Cerebellar nuclear complex (tissue), 1 donor: ENCODE measurements at regions not wholly inside any gene's neighbourhood (a gene's known extent, or its start where the extent isn't known, plus 50 kb on each side); places are given as distances from the start of the nearest gene placed in this dataset.

Experiments
- DNase-seq, 2 experiments: peaks; one replicate each; lab custom pipeline; 2025; lab: John Stamatoyannopoulos, UW

GRCh38 chr9:20291201-20291600 lies 331.1 kb downstream of the MLLT3 start:
- no peak for DNase-seq

GRCh38 chr9:20290257-20290656 lies 332.0 kb downstream of the MLLT3 start:
- DNase-seq = no peak

GRCh38 chr9:20289423-20290010 lies 332.8 kb downstream of the MLLT3 start:
- no peak for DNase-seq

- DNase-seq = no peak
Measured at GRCh38 chr9:20286969-20287368, 335.3 kb downstream of the MLLT3 start.

GRCh38 chr9:20286154-20286700 lies 336.1 kb downstream of the MLLT3 start:
- no peak for DNase-seq

GRCh38 chr9:20284601-20285289 lies 337.6 kb downstream of the MLLT3 start:
- DNase-seq = no peak

- no peak for DNase-seq
Measured at GRCh38 chr9:20280330-20280729, 342.0 kb downstream of the MLLT3 start.

GRCh38 chr9:20276762-20277161 lies 345.5 kb downstream of the MLLT3 start:
- no peak for DNase-seq

GRCh38 chr9:20271723-20272122 lies 350.6 kb downstream of the MLLT3 start:
- DNase-seq = no peak

- no peak for DNase-seq
Measured at GRCh38 chr9:20271096-20271495, 351.2 kb downstream of the MLLT3 start.

- DNase-seq = no peak
Measured at GRCh38 chr9:20270161-20270560, 352.1 kb downstream of the MLLT3 start.

GRCh38 chr9:20269620-20270019 lies 352.7 kb downstream of the MLLT3 start:
- no peak for DNase-seq

GRCh38 chr9:20264896-20265295 lies 357.4 kb downstream of the MLLT3 start:
- no peak for DNase-seq

GRCh38 chr9:20262611-20263010 lies 359.7 kb downstream of the MLLT3 start:
- no peak for DNase-seq

GRCh38 chr9:20256284-20256948 lies 365.9 kb downstream of the MLLT3 start:
- DNase-seq = no peak

GRCh38 chr9:20255052-20255451 lies 367.2 kb downstream of the MLLT3 start:
- no peak for DNase-seq

GRCh38 chr9:20253635-20254034 lies 368.7 kb downstream of the MLLT3 start:
- no peak for DNase-seq

GRCh38 chr9:20252778-20253177 lies 369.5 kb downstream of the MLLT3 start:
- DNase-seq = no peak

- no peak for DNase-seq
Measured at GRCh38 chr9:20250791-20251190, 371.5 kb downstream of the MLLT3 start.

GRCh38 chr9:20244271-20244670 lies 378.0 kb downstream of the MLLT3 start:
- DNase-seq = no peak

GRCh38 chr9:20243841-20244240 lies 378.5 kb downstream of the MLLT3 start:
- no peak for DNase-seq

GRCh38 chr9:20242510-20243189 lies 379.6 kb downstream of the MLLT3 start:
- DNase-seq = no peak

GRCh38 chr9:20240498-20240897 lies 381.8 kb downstream of the MLLT3 start:
- no peak for DNase-seq
